GM12892 (cell line): ENCODE measurements at regions not wholly inside any gene's neighbourhood (a gene's known extent, or its start where the extent isn't known, plus 50 kb on each side); places are given as distances from the start of the nearest gene placed in this dataset.

Experiments
- POLR2A ChIP-seq: IDR thresholded peaks from 2 replicates; pipeline ENCODE4 v1.6.1; 2011; ENCODE audit warnings: low read depth, low read length, control low read depth
- POLR2AphosphoS5 ChIP-seq: IDR thresholded peaks from 2 replicates; pipeline ENCODE4 v1.6.1; 2011; ENCODE audit warnings: low read depth, low read length, control low read depth

- no peak for TF ChIP-seq POLR2AphosphoS5
- TF ChIP-seq POLR2A: no peak
Observed at GRCh38 chr12:14275111-14275510, 90.4 kb upstream of the ATF7IP start.
